ENCODE measurements at regions not wholly inside any gene's neighbourhood (a gene's known extent, or its start where the extent isn't known, plus 50 kb on each side); places are given as distances from the start of the nearest gene placed in this dataset.

GRCh38 chr12:18982226-18982949, 147.1 kb upstream of the PLEKHA5 start:
- H3K4me3 ChIP-seq (replicated peaks; ENCODE audit: low read depth, low read length), result no peak overlapping the region
- no peak for DNase-seq (ENCODE audit: extremely low read depth, low read depth)
- TF ChIP-seq CTCF (IDR thresholded peaks at IDR 0.05; ENCODE audit: low read depth, low read length, missing control alignments), result no peak

GRCh38 chr12:18983854-18984253, 145.7 kb upstream of the PLEKHA5 start:
- H3K4me3 ChIP-seq (replicated peaks; ENCODE audit: low read depth, low read length), result no peak overlapping the region
- no peak for DNase-seq (ENCODE audit: extremely low read depth, low read depth)
- no peak for TF ChIP-seq CTCF (IDR thresholded peaks at IDR 0.05; ENCODE audit: low read depth, low read length, missing control alignments)

GRCh38 chr12:18990856-18991255, 138.7 kb upstream of the PLEKHA5 start:
- TF ChIP-seq CTCF (IDR thresholded peaks at IDR 0.05; ENCODE audit: low read depth, low read length, missing control alignments), result no peak
- H3K4me3 ChIP-seq (replicated peaks; ENCODE audit: low read depth, low read length), result no peak overlapping the region
- DNase-seq (ENCODE audit: extremely low read depth, low read depth), result no peak

GRCh38 chr12:18992336-18992735, 137.2 kb upstream of the PLEKHA5 start:
- no peak for DNase-seq (ENCODE audit: extremely low read depth, low read depth)
- no peak for TF ChIP-seq CTCF (IDR thresholded peaks at IDR 0.05; ENCODE audit: low read depth, low read length, missing control alignments)
- H3K4me3 ChIP-seq (replicated peaks; ENCODE audit: low read depth, low read length), result no peak overlapping the region

- no peak for TF ChIP-seq CTCF (IDR thresholded peaks at IDR 0.05; ENCODE audit: low read depth, low read length, missing control alignments)
- DNase-seq (ENCODE audit: extremely low read depth, low read depth), result peak; percentile 43
- no peak overlapping the region for H3K4me3 ChIP-seq (replicated peaks; ENCODE audit: low read depth, low read length)
These were observed 130.9 kb upstream of the PLEKHA5 start for GRCh38 chr12:18998343-18999261.

- H3K4me3 ChIP-seq (replicated peaks; ENCODE audit: low read depth, low read length), result no peak overlapping the region
- no peak for DNase-seq (ENCODE audit: extremely low read depth, low read depth)
- no peak for TF ChIP-seq CTCF (IDR thresholded peaks at IDR 0.05; ENCODE audit: low read depth, low read length, missing control alignments)
These were observed 128.7 kb upstream of the PLEKHA5 start for GRCh38 chr12:19000836-19001235.

All from HFF-Myc (cell line).